H1 (cell line): ENCODE measurements at regions not wholly inside any gene's neighbourhood (a gene's known extent, or its start where the extent isn't known, plus 50 kb on each side); places are given as distances from the start of the nearest gene placed in this dataset.

Experiments used
- CTCF ChIA-PET: fragments of 300-600 bp; sonication (Branson Sonifier 250); formaldehyde crosslinking; loops from one replicate; lab custom pipeline; 2021; ENCODE audit not compliant: partially characterized antibody; lab: Charles Lee
- POLR2A ChIA-PET: fragments of 300-600 bp; sonication (Branson Sonifier 250); formaldehyde crosslinking; loops from one replicate; lab custom pipeline; 2021; ENCODE audit warnings: inconsistent platforms; ENCODE audit not compliant: partially characterized antibody; lab: Charles Lee
- DNase-seq, 2 experiments: peaks; one replicate each; pipeline versions ENCODE4 v3.0.0 to v3.0.0-alpha.2; 2010 to 2022; ENCODE audit warnings: low spot score in 2 of 2, low read depth in 1 of 2, mixed read lengths in 1 of 2
- FAIRE-seq: peaks from 2 replicates; lab custom pipeline; 2011; peaks lifted over from hg19 to GRCh38; lab: Jason Lieb, UNC
- H2AFZ ChIP-seq: 2 replicates; pipeline ENCODE4 v1.8.1; 2012; ENCODE audit warnings: low read length, inconsistent platforms
- H2AK5ac ChIP-seq: 2 replicates; pipeline ENCODE4 v1.6.1; 2013; ENCODE audit warnings: low read depth, low read length
- H2BK120ac ChIP-seq: replicated peaks from 2 replicates; pipeline ENCODE3; 2013; ENCODE audit warnings: low read depth, low read length, inconsistent platforms
- H2BK12ac ChIP-seq: 2 replicates; pipeline ENCODE4 v1.6.1; 2013; ENCODE audit warnings: low read depth, low read length
- H2BK15ac ChIP-seq: 2 replicates; pipeline ENCODE4 v1.6.1; 2013; ENCODE audit warnings: low read length
- H2BK20ac ChIP-seq: 2 replicates; pipeline ENCODE4 v1.6.1; 2013; ENCODE audit warnings: low read length
- H2BK5ac ChIP-seq: 2 replicates; pipeline ENCODE4 v1.6.1; 2013; ENCODE audit warnings: low read depth, low read length
- H3K14ac ChIP-seq: 2 replicates; pipeline ENCODE4 v1.6.1; 2013; ENCODE audit warnings: inconsistent platforms; ENCODE audit not compliant: insufficient read length
- H3K18ac ChIP-seq: 2 replicates; pipeline ENCODE4 v1.6.1; 2013; ENCODE audit warnings: low read length; ENCODE audit errors: extremely low read depth
- H3K23ac ChIP-seq: 2 replicates; pipeline ENCODE4 v1.6.1; 2013; ENCODE audit warnings: inconsistent platforms; ENCODE audit not compliant: insufficient read length
- H3K23me2 ChIP-seq: 2 replicates; pipeline ENCODE4 v1.6.1; 2013; ENCODE audit warnings: low read depth, low read length
- H3K27ac ChIP-seq: 2 replicates; pipeline ENCODE4 v1.6.1; 2011; ENCODE audit warnings: low read depth, low read length, inconsistent platforms
- H3K27me3 ChIP-seq, 4 experiments: replicated peaks in 1 of 4; 1 replicate in 1 of 4; 2 replicates in 3 of 4; pipeline versions ENCODE4 v1.6.1 to v1.8.1; 2011 to 2013; ENCODE audit warnings: low read length in 3 of 4, mild to moderate bottlenecking in 3 of 4, inconsistent platforms in 2 of 4, mixed read lengths in 2 of 4, moderate library complexity in 1 of 4; ENCODE audit not compliant: control insufficient read depth in 3 of 4, insufficient read depth in 3 of 4; ENCODE audit errors: extremely low read depth in 1 of 4
- H3K36me3 ChIP-seq, 4 experiments: 2 replicates each; pipeline versions ENCODE4 v1.6.1 to v1.8.1; 2011 to 2013; ENCODE audit warnings: mild to moderate bottlenecking in 4 of 4, low read length in 3 of 4, moderate library complexity in 2 of 4, control low read depth in 1 of 4, inconsistent platforms in 1 of 4; ENCODE audit not compliant: insufficient read depth in 4 of 4, control insufficient read depth in 2 of 4
- H3K4ac ChIP-seq: replicated peaks from 2 replicates; pipeline ENCODE3; 2013; ENCODE audit warnings: low read length, low read depth, mixed read lengths, inconsistent platforms; ENCODE audit not compliant: insufficient read length
- H3K4me1 ChIP-seq, 4 experiments: replicated peaks in 1 of 4; 1 replicate in 1 of 4; 2 replicates in 3 of 4; pipeline versions ENCODE4 v1.6.1 to v1.8.1; 2011 to 2013; ENCODE audit warnings: low read length in 3 of 4, inconsistent platforms in 2 of 4, mixed read lengths in 1 of 4; ENCODE audit not compliant: insufficient read depth in 4 of 4, control insufficient read depth in 3 of 4
- H3K4me2 ChIP-seq, 2 experiments: 2 replicates each; pipeline versions ENCODE4 v1.6.1 to v1.8.1; 2011 to 2013; ENCODE audit warnings: low read depth in 2 of 2, low read length in 2 of 2, control low read depth in 1 of 2, inconsistent platforms in 1 of 2, mild to moderate bottlenecking in 1 of 2; ENCODE audit not compliant: insufficient read depth in 1 of 2
- H3K4me3 ChIP-seq, 4 experiments: fragments of 200-600, 300-600 bp in 1 of 4; sonication (generic), shearing (Covaris generic), sonication (Bioruptor Twin) in 1 of 4; 2 replicates each; pipeline versions ENCODE4 v1.5.1 to v1.8.1; 2011 to 2016; ENCODE audit warnings: low read length in 4 of 4, low read depth in 3 of 4, control low read depth in 2 of 4, inconsistent platforms in 2 of 4, mild to moderate bottlenecking in 2 of 4, mixed read lengths in 1 of 4, moderate library complexity in 1 of 4; ENCODE audit not compliant: insufficient read depth in 2 of 4; ENCODE audit errors: extremely low read depth in 1 of 4
- H3K56ac ChIP-seq: replicated peaks from 2 replicates; pipeline ENCODE3; 2013; ENCODE audit warnings: low read depth, mild to moderate bottlenecking, mixed read lengths, low read length, inconsistent platforms; ENCODE audit not compliant: insufficient read length
- H3K79me1 ChIP-seq: 2 replicates; pipeline ENCODE4 v1.6.1; 2013; ENCODE audit warnings: low read depth, low read length, control low read depth
- H3K79me2 ChIP-seq, 2 experiments: 2 replicates each; pipeline versions ENCODE4 v1.6.1 to v1.8.1; 2012 to 2013; ENCODE audit warnings: low read length in 2 of 2, mild to moderate bottlenecking in 2 of 2, inconsistent platforms in 1 of 2; ENCODE audit not compliant: insufficient read depth in 2 of 2, control insufficient read depth in 1 of 2
- H3K9ac ChIP-seq, 4 experiments: replicated peaks in 1 of 4; 1 replicate in 1 of 4; 2 replicates in 3 of 4; pipeline versions ENCODE4 v1.6.1 to v1.8.1; 2011 to 2013; ENCODE audit warnings: low read depth in 3 of 4, low read length in 3 of 4, control low read depth in 2 of 4, mild to moderate bottlenecking in 2 of 4, moderate library complexity in 2 of 4, inconsistent platforms in 1 of 4; ENCODE audit errors: extremely low read depth in 1 of 4
- H3K9me3 ChIP-seq, 2 experiments: 2 replicates each; pipeline versions ENCODE4 v1.6.1 to v1.8.1; 2012 to 2013; ENCODE audit warnings: mild to moderate bottlenecking in 2 of 2, moderate library complexity in 2 of 2, control low read depth in 1 of 2, inconsistent platforms in 1 of 2, low read depth in 1 of 2, low read length in 1 of 2, mixed read lengths in 1 of 2; ENCODE audit not compliant: insufficient read depth in 2 of 2
- H4K20me1 ChIP-seq, 2 experiments: replicated peaks in 1 of 2; 2 replicates each; pipeline versions ENCODE3 to v1.8.1; 2011 to 2013; ENCODE audit warnings: inconsistent platforms in 2 of 2, low read length in 2 of 2, mild to moderate bottlenecking in 1 of 2; ENCODE audit not compliant: insufficient read depth in 2 of 2, control insufficient read depth in 1 of 2
- H4K5ac ChIP-seq: 2 replicates; pipeline ENCODE4 v1.6.1; 2013; ENCODE audit warnings: low read length, low read depth, mixed read lengths, inconsistent platforms; ENCODE audit not compliant: insufficient read length
- H4K8ac ChIP-seq: 2 replicates; pipeline ENCODE4 v1.8.0; 2013; ENCODE audit warnings: mild to moderate bottlenecking, moderate library complexity, low read length, inconsistent platforms; ENCODE audit not compliant: insufficient read depth; ENCODE audit errors: extremely low read depth
- H4K91ac ChIP-seq: replicated peaks from 2 replicates; pipeline ENCODE3; 2013; ENCODE audit warnings: low read length, mixed read lengths, inconsistent platforms; ENCODE audit not compliant: insufficient read length
- BACH1 ChIP-seq: IDR thresholded peaks from 2 replicates; pipeline ENCODE4 v1.6.1; 2012; ENCODE audit warnings: low read length, improper control_type of control experiment
- BRCA1 ChIP-seq: IDR thresholded peaks from 2 replicates; pipeline ENCODE4 v1.6.1; 2012; ENCODE audit warnings: low read depth, low read length, improper control_type of control experiment
- CBX5 ChIP-seq: fragments of 300-800, 300-1000 bp; sonication (generic); IDR thresholded peaks from 2 replicates; pipeline ENCODE4 v1.7.1; 2016; ENCODE audit warnings: antibody characterized with exemption, low read length, low read depth
- E2F6 ChIP-seq: IDR thresholded peaks from 2 replicates; pipeline ENCODE4 v1.6.1; 2012; ENCODE audit warnings: inconsistent platforms
- EGR1 ChIP-seq: IDR thresholded peaks from 2 replicates; pipeline ENCODE4 v1.6.1; 2011; ENCODE audit warnings: low read depth, low read length, borderline replicate concordance
- FOSL1 ChIP-seq: IDR thresholded peaks from 2 replicates; pipeline ENCODE4 v1.6.1; 2011; ENCODE audit warnings: mild to moderate bottlenecking, low read depth, low read length, moderate library complexity; ENCODE audit not compliant: insufficient read depth
- GTF2F1 ChIP-seq: IDR thresholded peaks from 2 replicates; pipeline ENCODE4 v1.6.1; 2012; ENCODE audit warnings: low read depth, low read length, improper control_type of control experiment, borderline replicate concordance
- HDAC2 ChIP-seq, 2 experiments: fragments of 300-600 bp in 1 of 2; sonication (generic) in 1 of 2; IDR thresholded peaks; 2 replicates each; pipeline ENCODE4 v1.6.1; 2011 to 2012; ENCODE audit warnings: low read depth in 2 of 2, low read length in 2 of 2, mild to moderate bottlenecking in 2 of 2, moderate library complexity in 2 of 2, borderline replicate concordance in 1 of 2, inconsistent platforms in 1 of 2
- MAFK ChIP-seq: IDR thresholded peaks from 2 replicates; pipeline ENCODE4 v1.6.1; 2012; ENCODE audit warnings: low read depth, mild to moderate bottlenecking, improper control_type of control experiment, low read length
- POLR2AphosphoS5 ChIP-seq: IDR thresholded peaks from 2 replicates; pipeline ENCODE4 v1.6.1; 2011; ENCODE audit warnings: low read depth, low read length
- POU5F1 ChIP-seq: IDR thresholded peaks from 2 replicates; pipeline ENCODE4 v1.6.1; 2011; ENCODE audit warnings: low read depth, mild to moderate bottlenecking, low read length, moderate library complexity
- RBBP5 ChIP-seq: IDR thresholded peaks from 2 replicates; pipeline ENCODE4 v1.7.1; 2012; ENCODE audit warnings: low read depth, mild to moderate bottlenecking, inconsistent platforms, low read length, moderate library complexity, borderline replicate concordance
- RFX5 ChIP-seq: IDR thresholded peaks from 2 replicates; pipeline ENCODE4 v1.6.1; 2011; ENCODE audit warnings: low read depth, low read length, improper control_type of control experiment, borderline replicate concordance
- SIN3A ChIP-seq, 2 experiments: IDR thresholded peaks in 1 of 2; conservative IDR thresholded peaks in 1 of 2; 2 replicates each; pipeline ENCODE4 v1.6.1; 2011 to 2012; ENCODE audit warnings: low read length in 2 of 2, improper control_type of control experiment in 1 of 2, low read depth in 1 of 2, mild to moderate bottlenecking in 1 of 2
- SRF ChIP-seq: IDR thresholded peaks from 2 replicates; pipeline ENCODE4 v1.6.1; 2011; ENCODE audit warnings: mild to moderate bottlenecking, low read depth, low read length, moderate library complexity
- TEAD4 ChIP-seq: IDR thresholded peaks from 2 replicates; pipeline ENCODE4 v1.6.1; 2012; ENCODE audit warnings: low read depth, low read length, inconsistent platforms, mixed read lengths

- Histone ChIP-seq H3K14ac (no peak overlapping the region), H2AFZ (no peak overlapping the region), H3K18ac (no peak overlapping the region), H3K79me1 (no peaks in the 10 kb centered on the region), H2BK20ac (no peak overlapping the region), H3K9ac (no peak overlapping the region), H3K4me1 (no peaks in the 10 kb centered on the region), H4K8ac (no peak overlapping the region), H4K91ac (no peak overlapping the region), H3K9me3 (no peaks in the 10 kb centered on the region), H3K56ac (no peak overlapping the region), H3K27me3 (no peaks in the 10 kb centered on the region), H2BK12ac (no peak overlapping the region), H2BK120ac (no peak overlapping the region), H3K23ac (no peak overlapping the region), H3K36me3 (no peaks in the 10 kb centered on the region), H2BK15ac (no peak overlapping the region), H2AK5ac (no peak overlapping the region), H3K4me3 (no peak overlapping the region), H3K79me2 (no peaks in the 10 kb centered on the region), H4K5ac (no peak overlapping the region), H3K23me2 (peaks cover 1% of the 10 kb centered on the region; the same call in 1 of the 2 replicates), H3K27ac (no peak overlapping the region), H3K4ac (no peak overlapping the region), H2BK5ac (no peak overlapping the region), H3K4me2 (no peak overlapping the region), H4K20me1 (no peaks in the 10 kb centered on the region)
- POLR2A ChIA-PET: no interaction called here
- DNase-seq (no peak), FAIRE-seq (no peak)
- CTCF ChIA-PET: interaction anchor here (1.0 kb wide), 1 partner anchor 41 kb away, joined by 3 read pairs; no protein-coding TSS in a partner anchor
- TF ChIP-seq CBX5: no peak
- TF ChIP-seq TEAD4: no peak
- no peak for TF ChIP-seq HDAC2 (IDR thresholded peaks at IDR 0.05; ENCODE audit: borderline replicate concordance in 1 of 2, low read depth in 2 of 2, low read length in 2 of 2)
- TF ChIP-seq POU5F1: no peak
- TF ChIP-seq POLR2AphosphoS5: no peak
- TF ChIP-seq GTF2F1: no peak
- no peak for TF ChIP-seq EGR1
- TF ChIP-seq MAFK: no peak
- TF ChIP-seq E2F6: no peak
- TF ChIP-seq BACH1: no peak
- no peak for TF ChIP-seq SIN3A (conservative IDR thresholded peaks at IDR 0.05 in 1 of 2, IDR thresholded peaks at IDR 0.05 in 1 of 2; ENCODE audit: low read depth in 1 of 2, low read length in 2 of 2)
- TF ChIP-seq RBBP5: no peak
- no peak for TF ChIP-seq BRCA1
- TF ChIP-seq SRF: no peak
- no peak for TF ChIP-seq RFX5
- no peak for TF ChIP-seq FOSL1
These were observed 310.6 kb downstream of the ACTR3B start for GRCh38 chr7:153070141-153070540.
